SKM-1 (cell line): ENCODE measurements at regions not wholly inside any gene's neighbourhood (a gene's known extent, or its start where the extent isn't known, plus 50 kb on each side); places are given as distances from the start of the nearest gene placed in this dataset.

ENCODE experiments used
- DNase-seq: peaks from one replicate; lab custom pipeline; 2025; ENCODE audit not compliant: unreplicated experiment; lab: John Stamatoyannopoulos, UW

DNA sequence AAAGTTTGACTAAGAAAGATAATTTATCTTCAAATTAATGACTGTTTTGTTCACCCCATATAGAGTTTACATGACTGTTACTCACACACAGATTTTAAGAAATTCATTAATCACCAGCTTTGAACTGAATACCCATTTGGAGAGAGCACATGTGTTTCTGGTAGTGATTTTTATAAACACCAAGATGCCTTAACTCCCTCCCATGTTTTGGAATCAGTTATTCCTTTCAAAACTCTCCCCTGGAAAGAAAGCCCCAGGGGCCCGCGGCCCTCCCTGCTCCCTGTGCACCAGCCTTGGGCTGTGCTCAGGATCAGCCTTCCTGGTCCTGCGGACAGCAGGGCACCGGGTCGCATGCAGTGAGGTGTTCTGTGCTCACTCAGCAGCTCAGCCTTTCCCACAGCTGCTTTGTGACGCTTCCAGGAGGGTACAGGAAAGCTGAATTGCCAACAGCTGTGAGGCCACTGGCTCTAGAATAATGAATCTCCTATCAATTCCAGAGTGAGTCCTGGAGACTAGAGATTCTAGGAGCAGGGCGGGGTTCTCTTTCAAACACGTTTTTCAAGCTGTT is 483.2 kb downstream of the EFNB2 start:
- DNase-seq: no peak

DNA sequence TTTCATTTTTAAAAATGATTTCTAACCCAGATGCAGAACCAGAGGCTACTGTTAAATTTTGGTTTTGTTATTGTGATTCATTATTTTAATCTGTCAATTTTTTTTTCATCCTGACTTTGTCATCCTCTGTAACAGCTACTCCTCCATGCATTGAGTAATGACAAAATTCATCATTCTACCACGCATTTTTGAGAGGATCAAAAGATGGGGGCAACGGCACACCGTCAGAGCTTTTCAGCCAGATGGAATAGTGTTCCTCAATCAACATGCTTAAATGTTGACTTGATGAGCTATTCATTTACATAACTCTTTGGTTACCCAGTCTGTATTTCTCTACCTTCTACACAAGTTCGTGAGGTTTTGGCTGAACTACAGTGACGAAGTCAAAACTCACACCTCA is 486.3 kb downstream of the EFNB2 start:
- DNase-seq: no peak

DNA sequence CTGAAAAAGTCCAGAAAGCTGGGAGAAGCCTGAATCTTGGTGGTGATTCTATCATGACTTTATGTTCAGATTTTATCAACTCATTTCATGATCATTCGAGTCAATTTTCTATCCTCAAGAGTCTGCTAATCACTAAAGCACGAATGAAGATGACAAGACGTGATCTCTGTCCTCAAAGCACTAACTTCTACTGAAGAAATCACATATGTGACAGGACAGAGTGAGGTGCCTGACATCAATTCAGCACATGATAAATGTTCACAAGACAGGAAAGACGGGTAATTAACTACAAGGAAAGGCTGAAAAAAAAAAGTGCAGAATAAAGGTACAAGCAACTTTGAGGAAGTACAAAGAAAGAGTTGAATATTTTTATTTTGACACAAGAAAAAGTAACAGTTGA is 487.1 kb downstream of the EFNB2 start:
- DNase-seq: no peak

DNA sequence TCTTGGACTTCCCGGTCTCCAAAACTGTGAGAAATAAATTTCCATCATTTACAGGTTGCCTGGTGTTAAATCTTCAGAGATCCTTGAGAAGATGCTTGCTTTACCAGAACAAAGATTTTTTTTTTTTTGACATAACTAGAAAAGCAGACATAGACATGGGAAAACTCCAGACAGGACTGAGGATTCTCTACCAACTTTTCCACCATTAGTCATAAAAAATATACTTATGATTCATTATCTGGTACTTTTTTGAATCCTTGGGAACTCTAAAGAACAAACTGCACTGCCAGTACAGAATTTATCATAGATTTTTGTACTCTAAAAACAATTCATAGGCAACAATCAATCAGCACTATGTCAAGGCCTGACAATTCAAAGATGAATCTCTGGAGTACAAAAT is 487.6 kb downstream of the EFNB2 start:
- no peak for DNase-seq

DNA sequence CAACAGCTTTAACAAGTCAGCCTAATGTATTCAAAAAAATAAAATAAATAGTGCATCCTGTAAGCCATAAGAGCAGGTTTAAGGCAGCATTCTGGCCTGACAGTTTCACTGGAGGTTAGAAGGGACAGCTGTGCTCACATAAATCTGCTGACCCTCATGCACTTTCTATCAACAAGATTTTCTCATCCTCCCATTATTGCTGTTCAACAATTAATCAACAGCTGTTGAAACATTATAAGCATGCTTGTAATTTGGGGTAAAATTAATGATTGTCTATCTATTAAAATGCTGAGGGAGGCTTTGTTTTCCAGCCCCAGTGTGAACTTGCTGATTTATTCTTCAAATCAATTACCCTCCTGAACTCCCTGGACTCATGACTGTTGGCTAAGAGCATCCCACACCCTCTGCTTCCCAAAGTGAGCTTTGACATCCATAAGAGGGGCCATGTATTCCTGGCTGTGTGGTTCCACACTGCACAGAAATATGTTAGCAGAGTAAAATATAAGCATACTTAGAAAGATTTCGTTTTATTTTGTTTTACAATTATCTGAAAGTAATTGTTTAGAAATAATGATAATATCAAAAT is 492.4 kb downstream of the EFNB2 start:
- no peak for DNase-seq

DNA sequence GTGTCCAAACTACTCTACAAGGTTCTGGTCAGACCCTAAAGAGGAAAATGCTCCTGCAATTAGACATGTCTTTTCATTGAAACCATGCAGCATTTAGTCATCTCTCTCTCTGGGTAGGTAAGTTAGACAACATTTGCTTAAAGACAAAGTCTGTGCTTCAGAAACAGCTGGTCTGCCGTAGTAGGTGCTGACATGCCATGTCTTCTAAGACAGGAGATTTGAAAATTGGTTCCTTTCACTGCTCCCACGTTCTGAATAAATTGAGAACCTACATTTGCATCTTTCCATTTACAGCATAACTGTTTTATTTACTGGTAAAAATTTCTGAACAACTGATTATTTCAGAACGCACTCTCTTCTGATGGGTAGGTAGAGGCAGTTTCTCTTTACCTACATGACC is 494.0 kb downstream of the EFNB2 start:
- DNase-seq: no peak

DNA sequence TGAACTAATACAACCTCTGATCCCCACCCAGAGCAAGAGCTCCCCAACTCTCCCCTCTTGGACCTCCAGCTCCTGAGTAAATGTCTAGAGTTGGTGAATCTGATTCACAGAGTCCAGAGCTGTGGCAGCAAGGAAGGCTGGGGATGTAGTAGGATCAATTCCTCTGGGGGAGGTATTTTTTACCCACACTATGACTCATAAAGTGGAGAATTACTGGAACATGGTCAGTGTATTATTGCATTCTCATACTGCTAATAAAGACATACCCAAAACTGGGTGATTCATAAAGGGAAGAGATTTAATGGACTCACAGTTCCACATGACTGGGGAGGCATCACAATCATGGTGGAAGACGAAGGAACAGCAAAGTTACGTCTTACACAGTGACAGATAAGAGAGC is 496.7 kb downstream of the EFNB2 start:
- DNase-seq: no peak

DNA sequence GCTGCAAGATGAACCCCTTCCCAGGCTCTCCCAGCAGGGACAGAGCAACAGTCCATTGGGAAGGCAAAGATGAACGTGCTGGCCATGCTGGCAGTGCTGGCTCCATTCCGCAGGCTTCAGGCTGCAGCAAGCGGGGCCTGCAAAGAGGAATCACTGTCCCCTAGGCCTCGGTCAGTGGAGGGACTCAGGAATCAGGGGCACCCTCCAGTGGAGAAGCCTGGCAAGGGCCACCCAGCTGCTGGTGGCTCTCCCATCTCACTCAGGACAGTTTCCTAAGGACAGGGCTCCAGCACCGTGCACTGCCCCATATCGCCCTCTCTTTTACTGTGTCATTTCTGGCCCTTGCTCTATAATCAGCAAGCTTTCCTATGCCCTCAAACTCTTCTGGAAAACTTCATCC is 498.6 kb downstream of the EFNB2 start:
- DNase-seq: no peak

DNA sequence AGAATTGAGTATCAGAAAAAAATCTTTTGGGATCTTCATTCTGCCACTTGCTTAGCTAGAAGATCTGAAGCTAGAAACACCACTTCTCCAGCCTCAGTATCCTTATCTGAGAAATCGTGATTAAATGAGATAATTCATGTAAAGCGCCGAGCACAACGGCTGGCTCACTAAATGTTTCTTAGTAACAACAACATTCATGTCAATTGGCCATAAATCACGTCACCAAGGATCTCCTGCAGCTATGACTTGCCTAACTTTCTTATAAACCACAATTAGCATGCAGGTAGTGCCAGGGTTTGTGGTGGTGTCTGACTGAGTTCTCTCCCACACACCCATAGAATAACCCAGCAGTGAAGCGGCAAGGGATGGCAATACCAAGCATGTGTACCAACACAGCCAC is 501.3 kb downstream of the EFNB2 start:
- DNase-seq: no peak

DNA sequence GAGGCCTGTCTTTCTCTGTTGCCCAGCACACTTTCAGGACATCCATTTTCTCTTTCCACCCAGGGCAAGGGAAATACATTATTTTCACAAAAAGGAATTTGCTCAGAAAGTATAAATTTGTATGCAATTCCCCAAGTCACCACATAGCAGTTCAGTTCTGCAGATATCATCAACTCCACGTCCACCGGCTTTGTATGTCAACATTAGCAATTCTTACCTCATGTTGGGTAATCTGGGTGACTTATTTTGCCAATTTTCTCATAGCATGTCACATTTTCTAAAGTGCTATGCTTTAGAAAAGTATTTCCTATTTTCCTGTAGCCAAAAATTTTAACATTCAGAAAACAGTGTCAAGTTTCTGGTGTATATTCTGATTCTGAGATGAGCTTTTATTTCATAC is 501.8 kb downstream of the EFNB2 start:
- no peak for DNase-seq

DNA sequence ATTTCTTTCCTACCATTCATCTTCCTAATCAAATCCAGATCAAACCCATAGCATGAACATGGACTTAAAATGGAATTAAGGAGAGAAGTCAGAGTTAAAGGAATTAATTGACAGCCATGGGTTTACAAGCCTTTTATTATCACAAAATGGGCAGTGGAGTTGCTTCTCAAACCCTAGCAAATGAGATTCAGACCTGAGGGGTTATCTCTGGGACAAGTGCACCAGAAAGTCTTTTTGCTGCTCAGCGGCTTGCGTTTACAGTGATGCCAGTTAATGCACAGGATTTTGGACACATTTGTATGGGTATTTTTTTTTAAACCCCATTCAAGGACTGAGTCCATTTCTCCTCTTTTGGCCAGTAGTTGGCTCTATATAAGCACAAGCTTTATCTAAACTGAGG is 503.0 kb downstream of the EFNB2 start:
- DNase-seq: no peak

DNA sequence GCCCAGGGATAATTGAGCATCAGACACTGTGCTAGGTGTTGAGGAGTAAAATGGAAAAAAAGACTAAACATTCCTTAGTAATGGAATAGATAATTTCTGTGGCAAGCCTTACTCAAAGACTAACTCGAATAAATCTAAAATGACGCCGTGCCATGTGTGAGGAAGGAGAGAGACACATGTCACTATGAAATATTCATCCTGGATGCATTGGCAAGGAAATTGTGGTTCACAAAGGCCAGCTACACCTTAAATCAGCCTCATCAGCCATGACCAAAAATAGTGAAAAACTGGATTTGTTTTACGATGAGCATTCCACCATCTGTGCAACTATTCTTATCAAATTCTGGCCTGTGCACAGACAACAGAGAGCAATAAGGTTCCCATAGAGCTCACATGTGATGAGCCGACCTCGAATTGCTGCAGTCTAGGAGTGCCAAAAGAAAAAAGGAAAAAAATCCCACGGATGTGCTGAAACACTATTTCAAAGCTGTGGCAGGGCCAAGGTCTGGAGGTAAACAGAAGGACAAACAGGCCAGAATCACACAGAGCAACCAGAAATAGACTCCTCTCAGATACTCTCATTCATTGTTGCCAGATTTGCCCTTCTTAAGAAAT is 505.7 kb downstream of the EFNB2 start:
- DNase-seq: no peak

DNA sequence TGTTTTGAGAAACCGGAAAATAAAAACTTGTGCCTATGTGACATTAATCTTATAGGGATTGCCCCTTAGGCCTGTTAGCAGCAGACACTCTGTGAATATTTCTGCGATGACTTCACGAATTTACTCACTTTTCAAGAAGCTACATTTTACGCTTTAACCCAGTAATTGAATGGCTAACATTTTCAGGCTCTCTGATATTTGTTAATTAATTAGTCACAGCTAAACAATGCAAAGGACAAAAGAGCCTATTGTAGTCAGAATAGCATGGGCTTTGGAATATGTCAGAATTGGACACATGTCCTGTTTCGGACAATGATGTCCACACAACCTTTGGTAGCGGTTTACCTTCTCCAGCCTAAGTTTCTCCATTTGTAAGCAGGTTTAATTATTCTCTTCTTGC is 506.6 kb downstream of the EFNB2 start:
- DNase-seq: no peak

DNA sequence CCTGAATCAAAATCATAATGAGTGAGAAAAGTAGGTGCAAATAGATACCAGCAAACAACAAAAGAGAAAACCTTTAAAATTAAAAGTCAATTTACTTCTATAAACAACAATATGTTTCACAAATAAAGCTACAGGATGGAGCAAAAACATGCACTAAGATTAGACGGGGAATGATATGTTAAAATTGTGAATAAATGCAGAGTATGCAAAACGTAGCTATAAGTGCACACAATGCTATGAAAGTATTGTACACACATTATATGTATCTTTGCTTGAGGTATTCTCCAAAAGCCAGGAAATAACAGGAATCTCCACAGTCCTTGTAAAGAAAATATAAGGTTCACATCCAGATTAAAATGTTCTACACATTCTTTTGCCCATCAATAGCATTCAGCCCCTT is 523.9 kb downstream of the EFNB2 start:
- no peak for DNase-seq

DNA sequence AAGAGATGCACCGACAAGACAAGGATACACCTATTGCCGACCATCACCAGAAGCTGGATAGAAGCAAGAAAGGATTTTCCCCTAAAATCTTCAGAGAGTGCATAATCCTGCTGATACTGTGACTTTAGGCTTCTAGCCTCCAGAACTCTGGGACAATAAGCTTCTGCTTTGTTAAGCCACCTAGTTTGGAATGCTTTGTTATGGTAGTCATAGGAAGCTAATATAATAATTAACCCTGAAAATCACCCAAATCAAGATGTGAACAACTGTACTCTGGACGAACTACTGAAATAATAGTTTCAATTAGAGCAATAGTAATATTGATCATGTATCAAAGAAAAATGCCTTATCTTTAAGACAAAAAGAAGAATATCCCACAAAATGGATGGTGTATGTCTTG is 524.6 kb downstream of the EFNB2 start:
- no peak for DNase-seq

DNA sequence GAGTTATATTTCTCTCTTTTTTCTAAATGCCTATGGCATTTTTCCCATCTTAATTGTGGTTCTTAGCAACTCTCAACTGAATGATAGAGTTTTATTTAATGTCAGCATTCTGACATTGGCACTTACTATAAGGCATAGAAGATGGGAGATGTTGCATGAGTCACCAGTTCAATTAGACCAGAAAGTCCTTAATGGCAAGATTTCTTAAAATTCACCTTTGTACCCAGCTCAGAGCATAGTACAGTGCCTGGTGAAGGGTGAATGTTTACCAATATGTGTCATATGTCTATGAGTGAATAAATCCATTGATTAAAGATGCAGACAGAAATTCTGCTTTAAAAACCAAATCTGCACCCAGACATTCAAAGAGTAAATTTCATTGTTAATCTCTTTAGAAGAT is 526.9 kb downstream of the EFNB2 start:
- DNase-seq: no peak

DNA sequence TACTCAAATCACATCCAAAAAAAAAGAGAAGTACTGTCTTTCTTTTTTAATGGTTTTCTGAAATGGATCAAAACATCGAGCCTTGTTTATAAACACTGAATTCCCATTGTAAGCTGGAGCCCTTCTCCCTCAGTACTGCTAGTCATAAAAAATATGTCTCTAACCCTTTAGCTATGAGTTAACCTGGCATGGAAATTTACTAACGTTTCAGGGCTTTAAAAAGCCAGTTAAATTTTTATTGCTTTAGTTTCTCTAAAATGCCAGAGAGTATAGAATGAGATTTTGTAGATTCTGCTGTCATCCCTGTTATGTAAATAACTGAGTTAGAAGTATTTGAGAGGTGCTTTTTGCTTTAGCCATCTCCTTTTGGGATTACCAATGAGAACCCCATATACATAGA is 528.3 kb downstream of the EFNB2 start:
- DNase-seq: no peak

DNA sequence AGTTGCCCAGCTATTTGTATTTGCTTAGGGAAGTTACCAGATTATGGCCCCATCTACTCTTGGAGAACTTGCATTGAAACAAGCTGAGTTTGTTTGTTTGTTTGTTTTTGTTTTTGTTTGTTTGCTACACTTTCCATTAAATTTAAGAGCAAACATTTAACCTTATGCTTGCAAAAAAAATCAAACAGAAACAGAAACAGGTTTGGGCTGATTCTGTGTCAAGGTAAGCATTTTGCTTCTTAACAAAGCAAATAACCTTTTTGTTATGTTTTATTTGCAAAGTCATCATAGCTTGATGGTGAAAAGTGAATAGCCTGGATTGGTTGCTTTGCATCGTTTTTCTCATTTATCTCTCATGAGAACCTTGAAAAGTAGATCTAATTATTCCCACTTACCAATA is 531.8 kb downstream of the EFNB2 start:
- no peak for DNase-seq

DNA sequence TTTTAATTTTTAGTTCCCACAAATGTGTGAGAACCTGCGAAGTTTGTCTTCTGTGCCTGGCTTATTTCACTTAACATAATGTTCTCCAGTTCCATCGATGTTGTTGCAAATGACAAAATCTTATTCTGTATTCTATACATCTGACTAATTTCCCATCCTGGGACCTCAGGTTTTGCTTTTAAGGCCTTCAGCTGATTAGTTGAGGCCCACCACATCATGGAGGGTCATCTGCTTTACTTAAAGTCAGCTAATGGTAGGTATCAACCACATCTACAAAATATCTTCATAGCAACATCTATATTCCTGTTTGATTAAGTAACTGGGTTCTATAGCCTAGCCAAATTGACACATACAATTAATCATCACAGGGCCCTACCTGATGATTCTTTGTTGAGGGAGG is 534.0 kb downstream of the EFNB2 start:
- no peak for DNase-seq

DNA sequence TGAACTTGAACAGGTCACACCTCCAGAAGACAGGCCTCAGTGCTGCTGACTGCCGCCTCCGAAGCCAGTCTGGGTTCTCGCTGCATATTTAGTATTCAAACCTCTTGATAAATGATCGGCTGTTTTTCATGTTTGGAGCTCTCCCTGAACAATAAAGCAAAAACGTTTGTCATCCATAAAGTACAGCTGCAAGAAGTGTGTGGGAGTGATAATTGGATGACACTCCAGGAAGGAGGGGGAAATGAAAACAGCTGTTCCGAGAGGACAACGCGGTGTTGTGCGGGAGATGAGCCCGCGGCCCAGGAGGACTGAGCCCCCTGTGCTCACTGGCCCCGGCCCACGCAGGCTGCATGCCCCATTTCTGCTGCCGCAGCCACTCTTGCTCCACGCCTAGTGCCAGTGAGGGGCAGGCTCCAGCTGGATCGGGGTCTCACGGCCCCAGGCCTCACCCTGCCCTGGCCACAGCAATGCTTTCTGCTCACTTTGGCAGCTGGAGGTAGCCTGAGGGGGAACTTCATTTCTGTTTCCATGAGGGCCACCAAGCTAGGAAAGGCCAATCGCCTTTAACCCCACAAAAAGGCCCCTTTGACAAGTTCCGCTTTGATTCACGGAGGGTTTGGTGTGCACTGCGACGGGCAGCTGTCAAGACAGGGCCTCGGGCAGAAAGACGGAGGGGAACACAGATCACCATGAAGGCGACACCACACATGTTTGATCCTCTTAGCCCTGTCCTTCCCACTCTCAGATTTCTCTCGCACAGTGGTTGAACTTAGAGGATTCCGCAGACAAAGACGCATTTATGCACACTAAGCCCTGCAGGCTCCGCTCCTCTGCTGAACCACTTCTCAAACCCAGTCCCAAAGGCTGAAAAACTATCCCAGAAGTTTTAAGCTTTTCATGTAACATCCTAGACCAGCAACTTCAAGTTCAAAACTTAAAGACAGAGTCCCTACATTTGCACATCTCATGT is 537.6 kb downstream of the EFNB2 start:
- no peak for DNase-seq

DNA sequence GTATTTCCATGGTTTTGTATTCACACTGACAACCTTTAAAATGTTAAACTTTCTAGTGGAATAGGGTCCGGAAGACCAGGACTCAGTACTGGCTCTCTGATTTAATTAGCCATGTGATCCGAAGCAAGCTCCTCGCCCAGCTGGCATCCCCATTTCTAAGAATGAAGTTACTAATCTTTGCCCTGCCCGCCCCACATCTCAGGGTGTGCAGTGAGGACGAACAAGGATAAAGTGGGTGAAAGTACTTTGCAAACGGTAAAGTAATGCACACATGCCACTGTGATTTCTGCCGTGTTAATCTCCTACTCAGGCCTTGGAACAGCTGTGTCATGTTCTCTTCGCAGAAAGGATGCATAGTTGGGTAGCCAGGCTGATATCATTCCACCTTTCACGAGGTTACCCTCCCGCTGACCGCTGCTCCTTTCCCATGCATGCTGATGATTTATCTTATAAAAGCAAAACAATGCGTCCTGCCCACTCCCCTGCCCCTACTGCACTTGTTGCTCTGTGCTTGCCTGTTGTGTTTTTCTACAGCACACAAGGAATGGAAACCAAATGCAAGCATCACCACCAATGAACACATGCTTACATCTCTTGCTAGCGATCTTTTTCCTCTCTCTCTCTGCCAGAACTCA is 539.0 kb downstream of the EFNB2 start:
- no peak for DNase-seq
